Activated CD4-positive, alpha-beta T cell treated with anti-CD3 and anti-CD28 coated beads for 36 hours (primary cell): ENCODE measurements at regions not wholly inside any gene's neighbourhood (a gene's known extent, or its start where the extent isn't known, plus 50 kb on each side); places are given as distances from the start of the nearest gene placed in this dataset.

Source experiments
- ATAC-seq: fragments of 200-7000 bp; cut with Tn5 transposase; one replicate; pipeline ENCODE4 v1.10.0; 2021; ENCODE audit warnings: mild to moderate bottlenecking, moderate library complexity
- CTCF ChIA-PET: fragments of 350-600 bp; sonication (Branson Sonifier 250); formaldehyde crosslinking; loops from one replicate; lab custom pipeline; 2021; ENCODE audit warnings: antibody characterized with exemption; lab: Charles Lee
- POLR2A ChIA-PET: fragments of 350-600 bp; sonication (Branson Sonifier 250); formaldehyde crosslinking; loops from one replicate; lab custom pipeline; 2021; ENCODE audit warnings: antibody characterized with exemption, inconsistent platforms; lab: Charles Lee
- DNase-seq: peaks from one replicate; pipeline ENCODE4 v3.0.0-alpha.2; 2020
- H3K27ac Mint-ChIP-seq: one replicate; pipeline ENCODE4 v1.8.0; 2021; ENCODE audit warnings: mixed read lengths
- H3K27me3 Mint-ChIP-seq: one replicate; pipeline ENCODE4 v1.8.0; 2021; ENCODE audit warnings: mixed read lengths
- H3K36me3 Mint-ChIP-seq: one replicate; pipeline ENCODE4 v1.8.0; 2021; ENCODE audit warnings: low read depth, mixed read lengths
- H3K4me1 Mint-ChIP-seq: one replicate; pipeline ENCODE4 v1.8.0; 2021; ENCODE audit warnings: mixed read lengths
- H3K4me3 Mint-ChIP-seq: one replicate; pipeline ENCODE4 v1.8.0; 2021; ENCODE audit warnings: mild to moderate bottlenecking, moderate library complexity, mixed read lengths
- H3K9me3 Mint-ChIP-seq: one replicate; pipeline ENCODE4 v1.8.0; 2021; ENCODE audit warnings: low read depth, mixed read lengths
- intact Hi-C, 2 experiments: fragments of 100-400 bp; cut with DNase I in 1 of 2; cut with micrococcal nuclease in 1 of 2; formaldehyde crosslinking; loops; one replicate each; pipeline versions ENCODE4 v1.14.2 to v1.15.1; 2022 to 2024; cut with DNase I, micrococcal nuclease

DNA sequence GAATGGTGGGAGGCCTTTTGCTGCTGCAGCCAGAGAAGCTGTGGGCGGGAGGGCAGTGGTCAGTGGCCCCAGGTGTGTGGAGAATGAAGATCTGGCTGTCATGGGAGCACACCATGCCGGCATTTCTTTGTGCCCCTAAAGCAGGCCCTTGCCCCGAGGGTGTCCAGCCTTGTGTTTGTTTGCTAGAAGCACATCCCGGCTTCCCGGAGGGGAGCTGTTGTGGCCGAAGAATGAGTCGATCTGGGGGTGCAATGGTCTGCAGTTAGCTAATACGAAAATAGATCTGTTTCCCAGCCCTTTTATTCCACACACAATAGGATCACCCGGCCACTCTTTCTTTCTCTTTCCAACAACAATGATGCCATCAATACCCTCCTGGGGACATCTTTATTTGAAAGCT is 228.8 kb downstream of the CBLN1 start:
- no peaks in the 10 kb centered on the region for H3K4me1 Mint-ChIP-seq
- H3K36me3 Mint-ChIP-seq, result no peaks in the 10 kb centered on the region
- DNase-seq, result no peak
- H3K27ac Mint-ChIP-seq, result no peak overlapping the region
- no peaks in the 10 kb centered on the region for H3K27me3 Mint-ChIP-seq
- H3K4me3 Mint-ChIP-seq, result no peak overlapping the region
- intact Hi-C loops, result no loop called here
- ChIA-PET POLR2A (no interaction called here), CTCF (no interaction called here)
- ATAC-seq, result no peak
- H3K9me3 Mint-ChIP-seq, result no peaks in the 10 kb centered on the region

DNA sequence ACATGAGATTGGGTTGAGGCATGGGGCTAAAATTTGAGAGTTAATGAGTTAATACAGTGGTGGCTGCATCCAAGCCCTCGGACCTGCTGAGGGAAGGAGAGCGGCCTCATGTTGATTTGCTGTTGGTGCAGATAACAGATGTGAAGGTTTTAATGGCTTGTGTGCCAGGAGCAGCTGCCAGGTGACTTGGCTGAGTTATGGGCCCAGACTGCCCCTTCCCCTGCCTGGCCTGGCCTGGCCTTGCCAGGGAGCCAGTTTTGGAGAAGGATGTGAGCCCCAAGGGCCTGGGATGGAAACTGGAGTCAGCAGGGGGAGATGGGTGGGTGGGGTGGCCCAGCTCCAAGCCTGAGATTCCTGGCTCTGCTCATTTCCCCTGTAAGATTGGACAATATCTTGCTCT is 230.1 kb downstream of the CBLN1 start:
- H3K27me3 Mint-ChIP-seq, result no peaks in the 10 kb centered on the region
- no peaks in the 10 kb centered on the region for H3K4me1 Mint-ChIP-seq
- DNase-seq (no peak), ATAC-seq (no peak)
- no peak overlapping the region for H3K27ac Mint-ChIP-seq
- H3K9me3 Mint-ChIP-seq, result no peaks in the 10 kb centered on the region
- no peaks in the 10 kb centered on the region for H3K36me3 Mint-ChIP-seq
- intact Hi-C loops, result no loop called here
- ChIA-PET POLR2A (no interaction called here), CTCF (no interaction called here)
- H3K4me3 Mint-ChIP-seq, result no peak overlapping the region

DNA sequence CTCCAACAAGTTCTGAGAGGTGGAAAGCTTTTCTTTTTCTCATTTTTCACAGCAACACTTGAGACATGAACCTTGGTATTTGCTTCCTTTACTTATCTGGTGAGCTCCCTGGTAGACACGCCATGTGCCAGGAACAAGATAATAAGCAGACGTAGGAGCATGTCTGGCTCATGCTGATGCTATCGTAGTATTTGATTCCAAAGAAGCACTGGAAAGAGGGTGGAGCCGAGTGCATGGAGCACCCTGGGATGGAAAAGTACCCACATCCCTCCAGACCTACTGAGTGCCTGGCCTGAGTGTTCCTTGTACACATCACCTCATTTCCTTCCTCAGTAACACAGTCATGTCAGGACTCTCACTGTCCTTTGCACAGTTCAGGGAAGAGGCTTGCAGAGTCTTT is 231.0 kb downstream of the CBLN1 start:
- H3K4me1 Mint-ChIP-seq, result no peaks in the 10 kb centered on the region
- no peaks in the 10 kb centered on the region for H3K9me3 Mint-ChIP-seq
- intact Hi-C loops, result no loop called here
- H3K27ac Mint-ChIP-seq, result no peak overlapping the region
- H3K4me3 Mint-ChIP-seq, result no peak overlapping the region
- ChIA-PET POLR2A (no interaction called here), CTCF (no interaction called here)
- DNase-seq (no peak), ATAC-seq (no peak)
- H3K27me3 Mint-ChIP-seq, result no peaks in the 10 kb centered on the region
- no peaks in the 10 kb centered on the region for H3K36me3 Mint-ChIP-seq

DNA sequence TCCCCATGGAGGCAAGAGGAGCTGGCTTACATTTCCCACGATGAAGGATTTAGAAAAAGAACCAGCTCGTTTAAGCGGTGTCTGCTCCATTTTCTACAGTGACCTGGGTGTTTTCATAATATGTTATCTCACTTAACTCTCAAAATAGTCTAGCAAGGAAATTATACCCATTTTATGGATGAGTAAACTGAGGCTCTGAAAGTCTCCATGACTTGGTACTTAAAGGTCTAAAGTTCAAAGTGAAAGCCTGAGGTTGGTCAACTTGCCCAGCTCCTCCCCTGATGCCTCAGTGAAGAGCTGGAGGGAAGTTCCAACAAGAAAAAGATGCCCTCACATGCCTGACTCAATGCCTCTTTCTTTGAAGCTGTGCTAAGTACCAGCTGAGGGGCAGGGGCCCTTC is 232.0 kb downstream of the CBLN1 start:
- Mint-ChIP-seq H3K27ac (no peak overlapping the region), H3K9me3 (no peaks in the 10 kb centered on the region), H3K27me3 (no peaks in the 10 kb centered on the region), H3K4me1 (no peaks in the 10 kb centered on the region), H3K4me3 (no peak overlapping the region), H3K36me3 (no peaks in the 10 kb centered on the region)
- intact Hi-C loops, result no loop called here
- POLR2A ChIA-PET, result no interaction called here
- CTCF ChIA-PET, result no interaction called here
- ATAC-seq, result no peak
- DNase-seq, result no peak

DNA sequence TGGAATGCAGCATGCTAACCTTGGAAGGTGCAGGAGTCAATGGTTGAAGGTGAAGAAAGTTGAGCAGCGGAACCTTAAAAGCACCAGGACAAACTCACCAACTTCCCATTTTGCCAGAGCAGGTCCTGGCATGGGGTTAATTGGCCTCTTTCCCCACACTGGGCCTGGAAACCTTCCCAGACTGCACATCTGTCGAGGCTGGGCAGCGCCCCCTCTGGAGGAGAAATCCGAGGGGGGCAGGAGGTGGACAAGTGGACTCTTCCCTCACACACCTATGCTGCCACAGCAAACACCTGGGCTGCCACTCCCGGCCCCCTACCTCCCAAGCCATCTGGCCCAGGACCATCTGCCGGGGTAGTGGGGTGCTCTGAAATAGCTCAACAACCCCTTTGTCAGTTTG is 232.4 kb downstream of the CBLN1 start:
- Mint-ChIP-seq H3K4me3 (no peak overlapping the region), H3K36me3 (no peaks in the 10 kb centered on the region), H3K27ac (no peak overlapping the region), H3K27me3 (no peaks in the 10 kb centered on the region), H3K9me3 (no peaks in the 10 kb centered on the region), H3K4me1 (no peaks in the 10 kb centered on the region)
- DNase-seq (no peak), ATAC-seq (no peak)
- ChIA-PET CTCF (no interaction called here), POLR2A (no interaction called here)
- intact Hi-C loops, result no loop called here

DNA sequence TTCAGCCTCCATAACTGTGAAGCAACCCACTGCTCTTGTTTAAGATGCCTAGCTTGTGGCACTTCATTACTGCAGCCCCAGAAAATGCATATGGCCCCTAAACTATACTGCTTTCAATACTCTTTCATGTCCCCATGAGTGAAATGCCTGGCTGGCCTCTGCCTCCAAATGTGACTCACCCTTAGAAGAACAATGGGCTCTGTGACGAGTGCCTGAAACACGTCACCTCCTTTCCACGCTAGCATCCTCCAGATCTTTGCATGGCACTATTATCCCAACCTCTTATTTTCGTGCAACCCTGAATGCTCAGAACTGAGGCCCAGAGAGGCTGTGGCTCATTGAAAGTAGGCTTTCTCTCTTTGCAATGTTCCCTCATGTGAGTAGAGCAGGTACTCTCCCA is 233.1 kb downstream of the CBLN1 start:
- POLR2A ChIA-PET, result no interaction called here
- no peak overlapping the region for H3K27ac Mint-ChIP-seq
- no peaks in the 10 kb centered on the region for H3K4me1 Mint-ChIP-seq
- intact Hi-C loops, result no loop called here
- no peaks in the 10 kb centered on the region for H3K27me3 Mint-ChIP-seq
- DNase-seq (no peak), ATAC-seq (no peak)
- no peaks in the 10 kb centered on the region for H3K36me3 Mint-ChIP-seq
- H3K9me3 Mint-ChIP-seq, result no peaks in the 10 kb centered on the region
- CTCF ChIA-PET, result no interaction called here
- H3K4me3 Mint-ChIP-seq, result no peak overlapping the region

DNA sequence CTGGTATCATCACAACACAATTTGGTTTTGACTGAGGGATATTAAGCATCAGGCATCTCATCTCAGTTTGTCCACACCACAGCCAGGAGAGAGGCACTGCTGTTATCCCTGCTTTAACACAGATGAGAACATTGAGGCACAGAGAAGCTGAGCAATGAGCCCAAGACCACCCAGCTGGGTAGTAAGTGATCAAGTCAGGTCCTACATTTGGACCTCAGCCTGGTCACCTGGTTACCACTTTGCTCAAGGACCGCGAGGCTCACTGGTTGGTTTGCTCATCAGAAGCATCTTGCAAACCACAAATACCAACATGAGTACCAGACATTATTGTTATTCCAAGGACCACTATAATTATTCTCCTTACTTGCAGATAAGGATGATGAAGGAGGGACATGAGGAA is 245.5 kb downstream of the CBLN1 start:
- ChIA-PET CTCF (no interaction called here), POLR2A (no interaction called here)
- no peak overlapping the region for H3K27ac Mint-ChIP-seq
- DNase-seq, result no peak
- no peak overlapping the region for H3K4me3 Mint-ChIP-seq
- H3K4me1 Mint-ChIP-seq, result no peaks in the 10 kb centered on the region
- H3K36me3 Mint-ChIP-seq, result no peaks in the 10 kb centered on the region
- no peak for ATAC-seq
- H3K9me3 Mint-ChIP-seq, result no peaks in the 10 kb centered on the region
- no peaks in the 10 kb centered on the region for H3K27me3 Mint-ChIP-seq
- intact Hi-C loops, result no loop called here

DNA sequence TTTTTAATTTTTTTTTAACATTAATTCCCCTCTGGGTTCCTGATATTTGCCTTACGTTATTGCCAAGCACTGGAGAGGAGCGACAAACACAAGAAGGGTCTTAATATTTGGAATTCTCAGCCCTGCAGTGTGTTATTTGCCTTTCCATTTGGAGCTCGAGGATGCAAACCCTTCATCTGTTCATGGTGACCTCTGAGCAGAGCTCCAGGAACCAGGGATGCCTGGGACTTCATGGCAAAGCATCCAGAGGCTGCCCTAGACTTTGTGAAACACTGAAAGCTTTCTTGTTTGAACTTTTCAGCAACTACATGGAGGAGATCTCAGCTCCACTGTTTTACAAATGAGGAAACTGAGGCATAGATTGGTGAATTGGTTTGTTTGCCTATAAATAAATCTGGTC is 254.2 kb downstream of the CBLN1 start:
- intact Hi-C loops, result no loop called here
- ATAC-seq, result no peak
- DNase-seq, result no peak
- Mint-ChIP-seq H3K9me3 (no peaks in the 10 kb centered on the region), H3K4me1 (no peaks in the 10 kb centered on the region), H3K27me3 (no peaks in the 10 kb centered on the region), H3K27ac (no peak overlapping the region), H3K36me3 (no peaks in the 10 kb centered on the region), H3K4me3 (no peak overlapping the region)
- CTCF ChIA-PET, result interaction anchor here (0.5 to 0.8 kb wide), 2 partner anchors 11 to 484 kb away, joined by 3 to 4 read pairs; no protein-coding TSS in a partner anchor
- POLR2A ChIA-PET, result interaction anchor here (0.7 kb wide), 1 partner anchor 134 kb away, joined by 3 read pairs; no protein-coding TSS in a partner anchor

DNA sequence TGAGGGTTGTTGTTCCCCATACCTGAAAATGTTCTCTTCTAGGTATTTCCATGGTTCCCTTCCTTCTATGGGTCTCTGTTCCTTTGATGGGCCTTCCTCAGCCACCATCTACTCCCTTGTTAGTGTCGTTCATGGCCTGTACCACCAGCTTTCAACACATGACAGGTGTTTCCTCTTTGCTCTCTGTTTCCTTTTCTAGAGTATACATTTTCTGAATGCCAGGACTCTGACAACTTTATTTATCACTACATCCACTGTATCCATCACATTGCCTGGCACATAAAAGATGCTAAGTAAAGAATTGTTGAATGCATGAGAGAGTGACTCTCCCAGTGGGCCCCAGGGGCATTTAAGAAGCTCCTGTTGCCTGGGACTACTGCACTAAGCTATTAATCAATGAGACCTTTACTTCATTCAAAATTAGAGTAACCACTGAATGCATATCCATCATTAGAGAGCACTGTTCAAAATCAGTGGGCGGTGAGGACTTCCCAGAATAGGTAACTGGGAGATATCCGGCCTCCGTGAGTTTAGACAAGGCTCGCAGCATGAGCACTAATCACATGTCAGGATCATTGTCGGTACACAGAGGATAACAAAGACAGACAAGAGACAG is 255.0 kb downstream of the CBLN1 start:
- DNase-seq (no peak), ATAC-seq (no peak)
- POLR2A ChIA-PET, result no interaction called here
- no peak overlapping the region for H3K4me3 Mint-ChIP-seq
- no peaks in the 10 kb centered on the region for H3K36me3 Mint-ChIP-seq
- no peak overlapping the region for H3K27ac Mint-ChIP-seq
- H3K27me3 Mint-ChIP-seq, result no peaks in the 10 kb centered on the region
- no peaks in the 10 kb centered on the region for H3K9me3 Mint-ChIP-seq
- intact Hi-C loops, result no loop called here
- no peaks in the 10 kb centered on the region for H3K4me1 Mint-ChIP-seq
- CTCF ChIA-PET, result interaction anchor here (0.8 kb wide), 1 partner anchor 10 kb away, joined by 4 read pairs; no protein-coding TSS in a partner anchor

DNA sequence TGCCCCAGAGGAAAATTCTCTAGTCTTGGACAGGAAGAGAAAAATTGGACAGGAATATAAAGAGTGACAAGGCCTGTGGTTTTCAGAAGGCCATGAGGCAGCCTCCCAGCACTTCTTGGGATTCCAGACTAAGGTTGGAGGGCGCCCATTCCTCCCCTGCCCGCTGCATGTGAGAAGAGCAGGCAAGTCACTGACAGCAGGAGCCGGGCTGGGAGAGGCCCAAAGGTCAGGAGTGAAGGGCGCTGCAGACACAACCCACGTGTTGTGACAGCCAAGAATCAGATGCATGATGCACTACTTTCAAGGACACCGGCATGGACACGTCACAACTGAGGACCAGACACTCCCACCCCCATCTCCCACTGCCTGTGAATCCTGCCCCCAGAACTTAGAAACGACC is 256.7 kb downstream of the CBLN1 start:
- Mint-ChIP-seq H3K9me3 (no peaks in the 10 kb centered on the region), H3K4me3 (no peak overlapping the region), H3K36me3 (no peaks in the 10 kb centered on the region), H3K27me3 (no peaks in the 10 kb centered on the region), H3K27ac (no peak overlapping the region), H3K4me1 (no peaks in the 10 kb centered on the region)
- ChIA-PET CTCF (no interaction called here), POLR2A (no interaction called here)
- intact Hi-C loops, result no loop called here
- DNase-seq, result no peak
- ATAC-seq, result no peak

DNA sequence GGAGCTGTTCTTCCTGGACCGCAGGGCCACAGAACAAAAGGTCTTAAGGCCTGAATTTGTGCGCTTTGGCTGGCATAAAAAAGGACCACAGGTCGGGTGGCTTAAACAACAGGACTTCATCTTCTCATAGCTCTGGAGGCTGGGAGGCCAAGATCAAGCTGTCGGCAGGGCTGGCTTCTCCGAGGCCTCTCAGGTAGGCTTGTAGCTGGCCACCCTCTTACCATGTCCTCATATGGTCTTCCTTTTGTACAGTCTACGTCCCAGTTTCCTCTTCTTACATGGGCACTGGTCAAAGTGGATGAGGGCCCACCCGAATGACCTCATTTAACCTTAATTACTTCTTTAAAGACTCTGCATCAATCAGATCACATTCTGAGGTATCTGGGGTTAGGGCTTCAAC is 257.6 kb downstream of the CBLN1 start:
- Mint-ChIP-seq H3K9me3 (no peaks in the 10 kb centered on the region), H3K4me1 (no peaks in the 10 kb centered on the region), H3K27ac (no peak overlapping the region), H3K36me3 (no peaks in the 10 kb centered on the region), H3K4me3 (no peak overlapping the region), H3K27me3 (peaks cover 3% of the 10 kb centered on the region)
- intact Hi-C loops, result no loop called here
- POLR2A ChIA-PET, result no interaction called here
- no peak for ATAC-seq
- no peak for DNase-seq
- CTCF ChIA-PET, result no interaction called here

DNA sequence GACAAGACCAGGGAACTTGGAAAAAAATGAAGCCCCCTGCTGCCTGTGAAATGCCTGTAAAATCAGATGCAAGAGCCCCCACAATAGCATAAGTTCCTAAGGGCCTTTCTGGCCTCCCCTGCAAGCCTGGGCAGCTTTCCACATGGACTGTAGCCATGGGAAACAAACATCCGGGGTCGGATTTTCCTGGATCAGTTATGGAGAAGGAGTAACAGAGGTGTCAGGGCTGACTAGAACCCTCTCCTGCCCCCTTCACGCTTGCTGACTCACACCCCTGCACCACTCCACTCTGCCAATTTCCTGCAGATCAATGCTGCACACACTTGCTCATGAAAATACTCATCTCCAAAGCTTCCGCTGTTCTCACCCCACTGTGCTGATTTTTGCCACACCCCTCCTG is 258.6 kb downstream of the CBLN1 start:
- no peak for ATAC-seq
- Mint-ChIP-seq H3K27ac (no peak overlapping the region), H3K36me3 (no peaks in the 10 kb centered on the region), H3K9me3 (no peaks in the 10 kb centered on the region), H3K4me1 (no peaks in the 10 kb centered on the region), H3K4me3 (no peak overlapping the region), H3K27me3 (peaks cover 3% of the 10 kb centered on the region)
- POLR2A ChIA-PET, result no interaction called here
- no peak for DNase-seq
- CTCF ChIA-PET, result no interaction called here
- intact Hi-C loops, result no loop called here
